A673 (cell line): ENCODE measurements at regions not wholly inside any gene's neighbourhood (a gene's known extent, or its start where the extent isn't known, plus 50 kb on each side); places are given as distances from the start of the nearest gene placed in this dataset.

Source experiments
- CTCF ChIP-seq: fragments of 300-800, 200-600 bp; sonication (generic); conservative IDR thresholded peaks from 2 replicates; pipeline ENCODE4 v1.5.1; 2017; ENCODE audit warnings: low read depth, mild to moderate bottlenecking, antibody characterized with exemption, low read length, moderate library complexity, mixed read lengths
- EZH2 ChIP-seq: fragments of 200-600 bp; sonication (generic); IDR thresholded peaks from 2 replicates; pipeline ENCODE4 v1.6.1; 2017; ENCODE audit warnings: borderline replicate concordance, low read depth, mild to moderate bottlenecking, mixed read lengths, antibody characterized with exemption, low read length; ENCODE audit not compliant: poor library complexity, severe bottlenecking

- TF ChIP-seq EZH2 (no peak), CTCF (no peak)
These were observed 145.1 kb upstream of the NRSN1 start for GRCh38 chr6:23980965-23981364.
